Lower lobe of right lung (tissue), 2 donors: ENCODE measurements at regions not wholly inside any gene's neighbourhood (a gene's known extent, or its start where the extent isn't known, plus 50 kb on each side); places are given as distances from the start of the nearest gene placed in this dataset.

ENCODE experiments used
- ATAC-seq, 2 donors: fragments of 200-7000 bp; cut with Tn5 transposase; one replicate each; pipeline ENCODE4 v1.9.1; 2020 to 2022; ENCODE audit warnings: mild to moderate bottlenecking in 2 of 2, moderate library complexity in 2 of 2
- DNase-seq: peaks from one replicate; pipeline ENCODE4 v3.0.0-alpha.2; 2020
- H3K27ac ChIP-seq: fragments of 200-600 bp; one replicate; pipeline ENCODE4 v1.8.0; 2022
- H3K27me3 ChIP-seq: fragments of 200-600 bp; one replicate; pipeline ENCODE4 v1.8.0; 2022; ENCODE audit warnings: low read depth
- H3K36me3 ChIP-seq: fragments of 200-600 bp; one replicate; pipeline ENCODE4 v1.8.0; 2022; ENCODE audit warnings: mild to moderate bottlenecking
- H3K4me1 ChIP-seq: fragments of 200-600 bp; one replicate; pipeline ENCODE4 v1.8.0; 2022
- H3K4me3 ChIP-seq: fragments of 200-600 bp; one replicate; pipeline ENCODE4 v1.8.0; 2022; ENCODE audit warnings: mild to moderate bottlenecking
- H3K9me3 ChIP-seq: fragments of 200-600 bp; one replicate; pipeline ENCODE4 v1.8.0; 2022
- CTCF ChIP-seq: fragments of 200-600 bp; IDR thresholded peaks from one replicate; pipeline ENCODE4 v1.8.0; 2022; ENCODE audit warnings: antibody characterized with exemption, mild to moderate bottlenecking
- intact Hi-C: fragments of 100-400 bp; cut with DNase I; formaldehyde crosslinking; loops from one replicate; pipeline ENCODE4 v1.11.0; 2022
- donor health status: DM: no; HTN: yes; CAD: no; lungs with severe emphysema.

- DNase-seq: no peak
- intact Hi-C loops: no loop called here
- TF ChIP-seq CTCF: no peak
- Histone ChIP-seq H3K4me1 (no peaks in the 10 kb centered on the region), H3K27ac (no peak overlapping the region), H3K27me3 (no peaks in the 10 kb centered on the region), H3K36me3 (no peaks in the 10 kb centered on the region), H3K4me3 (no peak overlapping the region), H3K9me3 (no peaks in the 10 kb centered on the region)
- no peak for ATAC-seq
Measured at GRCh38 chr14:98666545-98666944, 605.5 kb downstream of the BCL11B start.

GRCh38 chr14:98682033-98682432, 590.0 kb downstream of the BCL11B start:
- Histone ChIP-seq H3K27ac (no peak overlapping the region), H3K9me3 (no peaks in the 10 kb centered on the region), H3K4me1 (no peaks in the 10 kb centered on the region), H3K27me3 (no peaks in the 10 kb centered on the region), H3K4me3 (no peak overlapping the region), H3K36me3 (no peaks in the 10 kb centered on the region)
- DNase-seq: no peak
- intact Hi-C loops: no loop called here
- ATAC-seq: no peak
- TF ChIP-seq CTCF: no peak

GRCh38 chr14:98682726-98683125, 589.3 kb downstream of the BCL11B start:
- no peak overlapping the region for H3K4me3 ChIP-seq
- H3K27me3 ChIP-seq: no peaks in the 10 kb centered on the region
- DNase-seq (no peak), ATAC-seq (no peak)
- H3K36me3 ChIP-seq: no peaks in the 10 kb centered on the region
- intact Hi-C loops: no loop called here
- TF ChIP-seq CTCF: no peak
- H3K4me1 ChIP-seq: no peaks in the 10 kb centered on the region
- no peaks in the 10 kb centered on the region for H3K9me3 ChIP-seq
- H3K27ac ChIP-seq: no peak overlapping the region

GRCh38 chr14:98684468-98684867, 587.5 kb downstream of the BCL11B start:
- no peaks in the 10 kb centered on the region for H3K36me3 ChIP-seq
- H3K9me3 ChIP-seq: no peaks in the 10 kb centered on the region
- H3K27me3 ChIP-seq: no peaks in the 10 kb centered on the region
- intact Hi-C loops: no loop called here
- ATAC-seq (no peak), DNase-seq (no peak)
- H3K4me1 ChIP-seq: no peaks in the 10 kb centered on the region
- H3K4me3 ChIP-seq: no peak overlapping the region
- no peak overlapping the region for H3K27ac ChIP-seq
- TF ChIP-seq CTCF: no peak

- no peak for ATAC-seq
Measured at GRCh38 chr14:98685725-98686124, 586.3 kb downstream of the BCL11B start.

More at GRCh38 chr14:98685725-98686124, 586.3 kb downstream of the BCL11B start:
- H3K9me3 ChIP-seq: no peaks in the 10 kb centered on the region
- no peak for DNase-seq
- no peak overlapping the region for H3K4me3 ChIP-seq
- no peak overlapping the region for H3K27ac ChIP-seq
- H3K36me3 ChIP-seq: no peaks in the 10 kb centered on the region
- TF ChIP-seq CTCF: no peak
- H3K27me3 ChIP-seq: no peaks in the 10 kb centered on the region
- intact Hi-C loops: no loop called here
- H3K4me1 ChIP-seq: no peaks in the 10 kb centered on the region
